Thyroid gland (tissue), 4 donors: ENCODE measurements at regions not wholly inside any gene's neighbourhood (a gene's known extent, or its start where the extent isn't known, plus 50 kb on each side); places are given as distances from the start of the nearest gene placed in this dataset.

Source experiments
- CTCF ChIP-seq, 6 experiments: fragments of 200-600 bp in 3 of 6; fragments of 450-650 bp in 3 of 6; sonication (generic) in 3 of 6; IDR thresholded peaks; one replicate each; pipeline ENCODE4 v1.5.1; 2016 to 2019; ENCODE audit warnings: antibody characterized with exemption in 6 of 6, mild to moderate bottlenecking in 2 of 6, inconsistent platforms in 1 of 6, moderate library complexity in 1 of 6
- POLR2A ChIP-seq, 2 donors: fragments of 450-650 bp; IDR thresholded peaks; one replicate each; pipeline ENCODE4 v1.6.1; 2017; ENCODE audit warnings: antibody characterized with exemption in 2 of 2, mild to moderate bottlenecking in 2 of 2, moderate library complexity in 1 of 2

- TF ChIP-seq POLR2A (IDR thresholded peaks at IDR 0.05) (no peak), CTCF (IDR thresholded peaks at IDR 0.05) (no peak)
These were observed 161.9 kb downstream of the FOXL1 start for GRCh38 chr16:86740298-86740697.
